Renal pelvis (tissue), 1 donor: ENCODE measurements at regions not wholly inside any gene's neighbourhood (a gene's known extent, or its start where the extent isn't known, plus 50 kb on each side); places are given as distances from the start of the nearest gene placed in this dataset.
"Not testable (repeated sequence)": the region's sequence is repeated elsewhere in the genome, so short reads cannot be mapped to it uniquely, and the experiment has no call there.

Source experiments
- DNase-seq: peaks from one replicate; pipeline ENCODE4 v3.0.0-alpha.2; 2013

DNA sequence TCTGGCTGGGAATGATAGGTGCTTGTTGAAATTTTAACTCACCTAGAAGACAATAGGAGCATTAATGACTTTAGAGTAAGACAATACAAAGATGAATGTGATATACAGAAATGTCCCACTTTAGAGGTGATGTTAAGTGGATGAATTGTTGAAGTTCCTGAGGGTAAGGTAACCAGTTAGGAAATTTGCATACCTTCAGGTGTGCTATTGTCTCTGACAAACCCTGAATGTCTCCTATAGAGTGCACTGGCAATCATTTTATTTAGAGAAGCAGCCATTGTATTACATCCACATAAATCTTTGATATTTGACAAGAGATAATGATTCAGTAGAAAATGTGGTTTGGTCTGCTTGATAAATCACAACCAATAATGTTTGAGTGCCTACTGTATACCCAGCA, 228.5 kb downstream of the RNF144A start:
- DNase-seq, result no peak

DNA sequence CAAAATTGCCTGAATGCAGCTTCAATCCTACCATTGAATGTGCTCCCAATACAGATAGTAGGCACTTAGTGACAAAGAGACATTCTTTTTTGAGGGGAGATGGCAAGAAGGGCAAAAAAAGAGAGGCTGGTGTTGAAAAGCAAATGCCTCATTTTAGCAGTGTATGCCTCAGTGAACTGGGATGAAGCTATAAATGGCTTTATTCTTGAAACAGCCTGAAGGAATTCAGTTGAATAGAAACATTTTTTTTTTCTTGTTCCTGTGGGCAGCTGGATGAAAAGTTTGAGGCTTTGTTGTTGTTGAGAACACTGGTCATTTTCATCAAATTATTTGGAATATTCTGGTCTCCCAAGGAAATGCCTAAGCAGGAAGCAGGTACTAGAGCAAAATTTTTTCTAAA, 228.9 kb downstream of the RNF144A start:
- DNase-seq, result no peak

DNA sequence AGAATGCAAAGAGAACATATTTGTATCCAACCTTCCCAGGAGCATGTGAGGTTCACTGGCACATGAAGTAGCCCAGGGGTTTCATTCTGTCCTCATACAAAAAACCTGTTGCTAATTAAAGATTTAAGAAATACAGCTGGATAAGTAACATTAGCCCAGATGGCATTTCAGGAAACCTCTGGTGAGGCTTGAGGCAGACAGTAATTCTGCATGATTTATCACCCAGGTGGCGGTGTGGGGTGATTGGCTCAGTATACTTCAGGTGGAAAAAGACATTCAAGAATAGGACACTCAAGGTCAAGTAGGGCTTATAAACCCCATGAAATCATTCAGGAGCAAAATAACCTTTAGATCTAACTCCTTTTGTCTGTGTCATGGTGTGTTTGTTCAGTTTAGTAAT, 237.4 kb downstream of the RNF144A start:
- DNase-seq, result peak; percentile 54

DNA sequence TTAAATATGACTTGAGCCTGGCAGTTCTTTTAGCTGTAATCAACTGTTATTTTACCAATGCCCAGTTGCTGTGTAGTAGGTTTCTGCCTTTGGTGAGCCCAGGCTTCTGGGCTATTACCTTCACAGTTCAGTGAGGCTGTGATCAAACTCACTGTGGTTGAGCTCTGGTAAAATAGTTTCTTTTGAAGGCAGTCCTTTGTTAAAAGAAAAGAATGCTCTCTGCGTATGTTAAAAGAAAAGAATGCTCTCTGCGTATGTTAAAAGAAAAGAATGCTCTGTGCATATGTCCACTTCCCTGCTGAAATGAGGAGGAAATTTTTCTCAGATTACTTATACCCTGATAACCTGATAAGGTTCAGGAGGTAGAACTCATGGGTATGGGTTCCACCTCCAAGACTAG, 244.3 kb downstream of the RNF144A start:
- DNase-seq, result no peak

DNA sequence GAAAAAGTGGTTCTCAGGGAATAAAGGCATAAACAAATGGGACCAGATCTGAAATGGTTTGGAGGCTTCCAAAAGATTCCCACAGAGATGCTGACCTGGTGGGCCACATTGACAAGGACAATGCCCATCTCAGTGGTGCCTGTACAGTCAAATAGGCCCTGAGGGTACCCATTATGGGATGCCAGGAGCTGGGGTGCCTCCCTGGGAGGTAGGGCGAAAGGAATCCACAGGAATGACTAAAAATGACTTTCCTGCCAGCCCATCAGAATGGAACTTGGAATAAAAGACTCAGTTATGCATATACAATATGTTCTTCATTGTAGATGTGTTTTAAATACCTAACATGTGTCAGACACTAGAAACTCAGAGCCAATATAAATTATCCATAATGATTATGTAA, 248.5 kb downstream of the RNF144A start:
- no peak for DNase-seq

DNA sequence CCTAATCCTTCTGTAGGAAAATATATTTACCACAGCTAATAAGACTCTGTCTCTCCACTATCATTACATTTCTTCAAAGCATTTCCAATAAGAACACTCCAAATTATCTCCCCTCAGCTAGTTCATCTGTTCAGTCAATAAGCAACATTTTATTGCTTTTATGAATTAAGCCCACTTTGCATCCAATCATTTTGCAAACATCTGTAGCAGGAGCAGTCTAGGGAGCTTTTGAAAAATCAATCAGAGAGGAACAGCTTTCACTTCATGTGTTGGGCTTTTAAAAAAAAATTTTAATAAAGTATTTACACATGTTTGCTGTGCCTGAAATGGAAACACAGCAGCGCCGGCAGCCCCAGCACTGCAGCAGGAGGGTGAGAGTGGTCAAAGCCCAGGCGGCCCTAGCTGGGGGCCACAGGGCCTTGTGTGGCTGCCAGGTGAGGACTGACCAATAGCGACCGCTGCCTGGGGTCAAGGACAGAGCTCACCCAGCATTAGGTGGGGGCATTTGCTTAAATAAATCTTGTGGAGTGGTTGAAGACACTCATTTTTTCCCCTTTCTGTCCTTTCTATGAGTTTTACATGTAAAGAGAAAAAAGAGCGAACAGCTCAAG, 250.7 kb downstream of the RNF144A start:
- no peak for DNase-seq

DNA sequence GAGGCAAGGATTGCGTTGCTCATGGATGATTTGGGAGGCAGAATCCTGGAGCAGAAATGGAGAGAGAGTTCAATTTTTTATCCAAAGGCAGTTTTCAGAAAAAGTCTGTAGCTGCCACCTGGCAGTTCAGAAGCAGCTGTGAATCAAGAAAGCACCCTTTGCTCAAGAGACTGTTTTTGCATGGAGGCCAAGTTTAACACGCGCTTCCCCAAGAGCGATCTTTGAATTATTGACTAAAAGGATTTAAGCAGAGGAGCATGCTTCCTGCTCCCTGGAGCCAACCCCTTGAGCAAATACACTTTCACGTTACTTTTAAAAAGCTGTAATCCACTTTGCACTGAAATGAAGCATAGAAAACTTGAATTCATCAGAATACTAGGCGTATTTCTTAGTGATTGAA, 252.4 kb downstream of the RNF144A start:
- DNase-seq, result no peak

DNA sequence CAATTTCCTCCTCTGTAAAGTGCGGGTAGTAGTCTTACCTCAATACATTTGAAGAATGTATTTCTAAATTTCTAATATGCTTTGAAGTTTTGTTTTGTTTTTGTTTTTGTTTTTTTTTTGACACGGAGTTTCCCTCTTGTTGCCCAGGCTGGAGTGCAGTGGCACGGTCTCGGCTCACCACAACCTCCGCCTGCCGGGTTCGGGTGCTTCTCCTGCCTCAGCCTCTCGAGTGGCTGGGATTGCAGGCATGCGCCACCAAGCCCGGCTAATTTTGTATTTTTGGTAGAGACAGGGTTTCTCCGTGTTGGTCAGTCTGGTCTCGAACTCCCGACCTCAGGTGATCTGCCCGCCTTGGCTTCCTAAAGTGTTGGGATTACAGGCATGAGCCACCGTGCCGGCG, 261.8 kb downstream of the RNF144A start:
- DNase-seq, result not testable (repeated sequence)

DNA sequence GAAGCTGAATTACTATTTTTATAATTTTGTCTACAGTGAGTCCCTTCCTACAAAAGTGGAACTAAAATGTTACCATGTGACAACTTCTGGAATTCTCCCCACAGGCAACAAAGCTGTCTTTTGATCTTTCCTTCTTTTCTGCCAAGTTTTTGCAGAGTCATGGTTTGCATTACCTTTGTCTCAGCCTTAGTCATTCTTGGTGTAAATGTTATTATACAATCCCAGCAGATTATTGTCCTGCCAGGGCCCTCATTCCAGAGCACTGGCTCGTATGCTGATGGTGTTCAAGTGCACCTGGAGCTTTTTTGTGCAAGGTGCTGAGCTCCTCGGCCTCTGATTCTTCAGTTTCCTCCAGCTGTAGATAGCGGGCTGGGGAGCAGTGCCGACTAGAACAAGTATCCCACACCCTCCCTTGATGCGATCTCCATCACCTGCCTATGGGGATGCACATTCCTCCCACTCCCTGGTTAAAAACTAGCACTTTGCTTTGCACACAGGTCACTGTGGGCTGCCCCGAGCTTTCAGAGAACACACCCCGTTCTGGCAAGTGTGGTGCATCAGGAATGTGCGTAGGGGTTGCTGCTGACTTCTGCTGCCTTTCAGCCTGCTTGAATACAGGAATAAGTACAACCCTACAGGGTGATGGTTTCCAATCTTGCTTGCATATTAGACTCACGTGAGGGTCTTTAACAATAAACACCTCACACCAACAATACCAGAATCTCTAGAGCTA, 263.6 kb downstream of the RNF144A start:
- peak; percentile 14 for DNase-seq

DNA sequence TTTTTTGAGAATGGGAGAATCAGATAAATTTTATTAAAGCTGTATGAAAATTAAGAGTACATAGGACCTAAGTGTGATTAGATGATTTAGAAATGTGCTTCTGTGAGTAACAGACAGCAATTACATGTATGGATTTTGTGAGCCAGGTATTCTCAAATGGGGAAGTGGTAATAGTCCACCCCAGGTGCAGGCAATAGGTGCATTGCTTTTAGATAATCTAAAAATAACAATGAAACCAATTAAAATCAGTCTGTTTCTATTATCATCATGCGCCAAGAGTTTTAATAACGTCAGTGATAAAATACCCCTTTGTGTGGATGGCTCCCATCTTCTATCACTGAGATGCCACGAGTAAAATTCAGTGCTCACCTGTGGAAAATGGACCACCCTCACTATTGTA, 265.3 kb downstream of the RNF144A start:
- no peak for DNase-seq

DNA sequence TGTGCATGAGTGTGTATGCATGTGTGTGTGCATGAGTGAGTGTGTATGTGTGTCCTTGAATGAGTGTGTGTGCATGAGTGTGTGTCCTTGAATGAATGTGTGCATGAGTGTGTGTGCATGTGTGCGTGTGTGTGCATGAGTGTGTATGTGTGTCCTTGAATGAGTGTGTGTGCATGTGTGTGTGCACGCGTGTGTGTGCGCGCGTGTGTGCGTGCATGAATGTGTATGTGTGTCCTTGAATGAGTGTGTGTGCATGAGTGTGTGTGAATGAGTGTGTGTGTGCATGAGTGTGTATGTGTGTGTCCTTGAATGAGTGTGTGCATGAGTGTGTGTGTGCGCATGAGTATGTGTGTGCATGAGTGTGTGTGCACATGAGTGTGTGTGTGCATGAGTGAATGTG, 271.9 kb downstream of the RNF144A start:
- DNase-seq, result no peak

DNA sequence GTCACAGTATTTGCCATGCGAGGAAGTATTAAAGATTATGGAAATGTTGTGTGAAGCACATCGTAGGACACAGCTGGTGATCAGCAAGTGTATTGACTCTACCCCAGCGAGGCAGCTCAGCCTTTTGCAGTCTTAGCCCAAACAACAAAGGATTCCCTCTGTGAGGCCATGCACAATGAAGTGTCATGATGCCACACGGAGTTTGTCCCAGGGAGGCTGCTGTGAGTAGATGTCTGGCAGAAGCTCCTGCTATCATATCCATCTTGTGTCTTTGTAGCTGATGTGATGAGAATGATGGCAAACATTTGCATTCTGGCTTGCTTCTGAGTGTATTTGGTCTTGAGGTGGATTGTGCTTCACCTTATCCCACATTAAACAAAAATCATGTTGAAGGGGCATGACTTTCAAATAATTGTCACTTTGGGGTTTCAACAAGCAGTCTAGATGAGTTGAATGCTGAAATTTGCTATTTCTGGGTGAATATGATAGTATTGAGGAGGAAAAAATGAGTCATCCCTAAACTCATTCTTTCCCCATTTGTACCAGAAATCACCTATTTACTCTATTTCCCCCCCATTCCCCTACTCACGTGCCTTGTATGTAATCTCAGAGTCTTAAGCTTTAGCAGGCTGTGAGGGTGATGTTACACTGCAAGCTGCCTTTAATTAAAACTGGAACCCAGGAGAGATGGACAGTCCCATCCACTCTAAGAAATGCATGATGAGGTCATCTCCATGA, 273.5 kb downstream of the RNF144A start:
- no peak for DNase-seq

DNA sequence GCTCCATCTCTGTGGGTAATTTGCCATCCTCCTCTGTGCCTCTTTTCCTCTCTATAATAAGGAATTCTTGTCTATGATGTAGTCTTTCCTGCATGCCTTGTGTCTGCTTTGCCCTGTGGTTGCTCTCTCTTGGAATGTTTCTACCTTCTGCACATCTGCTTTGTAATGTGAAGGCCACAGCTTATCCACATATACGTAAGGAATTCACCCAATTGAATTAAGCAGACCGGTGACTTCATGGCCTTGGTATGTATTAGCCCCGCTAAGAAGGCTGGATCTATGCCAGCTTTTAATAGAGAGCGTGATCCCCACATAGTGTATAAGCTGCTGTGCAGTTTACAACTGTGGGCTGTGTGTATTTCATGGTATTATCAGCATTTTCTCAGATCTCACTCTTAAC, 274.7 kb downstream of the RNF144A start:
- DNase-seq, result peak; percentile 86

DNA sequence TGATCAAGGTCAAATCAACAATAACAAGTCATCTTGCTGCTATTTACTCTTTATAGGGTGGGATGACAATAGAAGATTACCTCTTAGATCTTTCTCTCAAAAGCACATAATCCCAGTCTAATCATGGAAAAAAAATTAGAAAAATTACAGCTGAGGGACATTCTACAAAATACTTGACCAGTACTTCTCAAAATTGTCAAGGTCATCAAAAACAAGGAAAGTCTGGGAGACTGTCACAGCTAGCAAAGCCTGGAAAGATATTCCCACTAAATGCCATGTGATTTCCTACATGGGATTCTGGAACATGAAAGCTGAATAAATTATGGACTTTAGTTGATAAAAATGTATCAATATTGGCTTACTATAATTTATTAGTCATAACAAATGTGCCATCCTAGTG, 276.2 kb downstream of the RNF144A start:
- DNase-seq, result no peak

DNA sequence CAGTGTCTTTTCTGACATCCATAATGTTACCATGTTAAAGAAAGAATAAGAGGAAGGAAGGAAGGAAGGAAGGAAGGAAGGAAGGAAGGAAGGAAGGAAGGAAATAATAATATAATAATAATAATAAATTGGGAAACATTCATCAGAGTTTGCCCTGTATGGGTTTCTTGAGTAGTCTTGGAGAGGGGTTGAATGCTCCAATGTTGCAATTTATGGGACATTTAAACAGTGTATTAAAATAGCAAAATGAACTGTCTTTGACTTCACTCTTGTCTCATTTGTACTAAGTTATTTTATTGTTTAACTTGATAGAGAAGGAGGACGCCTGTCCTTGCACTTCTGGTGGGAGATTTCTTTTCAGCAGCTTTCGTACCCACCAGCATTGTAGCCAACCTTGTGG, 277.7 kb downstream of the RNF144A start:
- no peak for DNase-seq

DNA sequence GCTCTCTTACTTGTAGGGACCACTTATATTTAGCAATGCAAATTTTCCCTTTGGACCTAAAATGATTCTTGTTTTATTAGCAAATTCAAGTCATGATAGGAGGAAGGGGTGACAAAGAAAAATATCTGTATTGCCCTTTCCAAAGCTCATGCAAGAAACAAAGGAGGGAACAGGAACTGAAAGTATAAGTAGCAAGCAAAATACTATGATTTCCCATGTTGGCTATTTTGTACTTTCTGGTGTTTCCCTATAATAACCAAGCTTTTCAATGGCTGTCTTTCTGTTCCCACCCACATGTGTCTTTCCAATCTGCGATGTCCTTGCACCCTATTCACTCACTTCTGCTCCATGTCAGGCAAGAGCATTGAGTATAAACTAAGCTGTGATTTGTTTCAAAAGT, 279.7 kb downstream of the RNF144A start:
- DNase-seq, result no peak

DNA sequence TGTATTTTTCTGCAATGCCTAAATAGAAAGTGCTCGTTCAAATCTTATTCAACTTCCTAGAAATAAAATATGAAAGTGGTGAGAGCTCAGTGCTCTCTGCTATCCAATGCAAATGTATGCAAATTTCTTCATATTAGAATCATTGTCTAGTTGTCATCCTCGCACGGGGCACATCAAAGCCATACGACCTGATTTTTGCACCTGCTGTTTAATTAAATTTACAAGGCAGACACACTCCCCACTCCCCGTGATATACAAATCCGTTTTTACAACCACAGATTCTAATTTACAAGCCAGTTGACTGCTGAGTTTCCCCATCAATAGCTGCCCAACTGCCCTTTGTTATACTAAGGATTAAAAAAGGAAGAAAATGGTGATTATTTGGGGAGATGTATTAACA, 284.6 kb downstream of the RNF144A start:
- no peak for DNase-seq

DNA sequence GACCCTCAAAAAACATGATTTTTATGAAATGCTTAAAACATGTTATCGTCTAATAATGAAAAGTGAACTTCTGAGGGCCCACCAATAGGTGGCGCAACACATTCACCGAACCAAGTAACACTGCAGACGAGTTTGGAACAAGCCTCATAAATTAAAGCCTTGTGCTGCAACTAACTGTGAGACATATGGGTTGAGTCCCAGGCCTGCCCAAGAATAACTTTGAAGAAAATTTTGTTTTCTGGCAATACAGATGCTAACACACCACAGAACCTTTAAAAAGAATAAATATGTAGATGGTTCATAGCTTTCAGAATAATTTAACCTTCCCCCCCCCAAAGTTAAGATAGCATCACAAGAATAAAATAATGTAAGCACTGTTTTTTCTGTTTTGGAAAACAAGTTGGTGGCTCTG, 285.9 kb downstream of the RNF144A start:
- peak; percentile 73 for DNase-seq

DNA sequence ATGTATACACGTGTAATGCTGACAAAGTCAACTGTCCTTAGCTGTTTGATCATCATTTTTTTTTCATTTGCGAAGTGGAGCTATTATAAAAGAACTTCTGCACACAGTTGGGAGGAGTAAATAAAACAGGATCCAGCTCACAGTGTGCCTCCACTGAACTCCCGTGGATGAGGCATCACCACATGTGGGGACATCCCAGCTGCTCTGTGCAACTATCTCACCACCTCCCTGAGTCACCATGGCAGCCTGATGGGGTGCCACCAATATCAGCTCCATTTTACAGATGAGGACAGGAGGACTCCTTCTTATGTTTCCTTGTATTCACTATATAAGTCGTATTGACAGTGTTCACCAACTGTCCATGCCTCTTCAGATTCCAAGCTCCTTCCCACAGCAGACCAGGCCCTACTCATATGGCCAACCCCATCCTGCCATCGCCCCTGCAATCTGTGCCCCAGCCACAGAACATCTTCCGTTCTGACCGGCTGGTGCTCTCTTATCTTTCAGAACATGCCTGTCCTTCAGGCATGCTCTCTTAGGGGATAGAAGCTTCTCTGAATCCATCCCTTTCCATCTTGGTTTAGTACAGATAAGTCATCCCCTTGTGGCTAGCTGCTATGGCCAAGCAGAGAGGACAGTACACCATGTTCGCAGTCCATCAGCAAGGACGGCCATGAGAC, 288.1 kb downstream of the RNF144A start:
- DNase-seq, result no peak

DNA sequence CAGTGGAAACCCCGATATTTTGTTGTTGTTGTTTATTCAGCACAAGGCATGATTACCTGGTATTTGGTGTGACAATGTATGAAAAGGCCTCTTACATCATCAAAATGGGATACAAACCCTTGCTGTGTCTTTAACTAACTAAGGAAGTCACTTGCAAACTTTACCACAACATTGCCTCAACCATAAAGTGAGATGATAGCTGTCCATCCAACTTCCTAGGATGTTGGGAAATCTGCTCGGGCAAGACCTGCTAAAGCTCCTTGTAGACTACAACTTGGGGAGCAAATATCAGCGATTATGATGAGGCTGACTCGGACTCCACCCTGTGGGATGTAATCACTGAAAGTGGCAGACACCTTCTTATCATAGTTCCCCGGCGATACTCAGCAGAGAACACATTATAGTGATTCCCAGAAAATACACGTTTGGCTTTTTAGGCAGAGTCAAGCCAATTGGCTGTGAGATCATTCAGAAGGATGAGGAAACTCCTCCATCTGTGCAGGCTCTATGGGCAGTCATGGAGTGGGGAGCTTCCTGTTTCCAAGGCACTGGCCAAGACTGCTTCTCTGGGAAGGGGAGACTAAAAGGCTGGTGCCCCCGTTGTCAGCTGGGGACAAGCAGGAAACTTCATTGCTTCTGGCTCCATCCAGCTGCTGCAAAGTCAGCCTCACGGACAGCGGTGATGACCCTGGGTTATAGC, 289.0 kb downstream of the RNF144A start:
- DNase-seq, result no peak

DNA sequence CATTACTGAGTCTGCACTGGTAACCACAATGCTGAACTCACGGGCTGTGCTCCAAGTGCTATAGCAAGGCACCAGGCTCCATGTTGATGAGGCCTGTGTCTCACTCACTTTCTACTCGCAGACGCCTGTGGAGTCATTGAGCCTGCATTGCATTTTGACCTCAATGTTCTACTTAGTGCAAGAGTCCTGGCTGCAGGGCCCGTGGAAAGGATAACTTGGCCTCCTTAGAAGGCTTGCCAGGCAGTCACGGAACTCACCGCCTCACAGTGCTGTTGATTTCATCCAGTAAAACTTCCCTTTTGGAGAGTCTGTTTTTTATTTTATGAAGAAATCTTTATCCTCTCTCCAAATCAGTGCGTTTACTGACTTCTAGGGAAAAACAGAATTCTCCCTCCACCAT, 290.4 kb downstream of the RNF144A start:
- no peak for DNase-seq
